SK-N-SH treated with all-trans-retinoic acid at 6 μM for 48 hours (cell line): ENCODE measurements at regions not wholly inside any gene's neighbourhood (a gene's known extent, or its start where the extent isn't known, plus 50 kb on each side); places are given as distances from the start of the nearest gene placed in this dataset.

Source experiments
- ATAC-seq: fragments of 200-7000 bp; cut with Tn5 transposase; 3 replicates; pipeline ENCODE4 v1.9.1; 2020; ENCODE audit warnings: mild to moderate bottlenecking, moderate library complexity
- ARNTL ChIP-seq: fragments of 450-650 bp; formaldehyde crosslinking; IDR thresholded peaks from 2 replicates; pipeline ENCODE4 v1.5.0; 2020; ENCODE audit warnings: low read depth, mild to moderate bottlenecking, moderate library complexity, borderline replicate concordance
- BACH2 ChIP-seq: fragments of 250-450 bp; sonication (Bioruptor Pico); IDR thresholded peaks from 2 replicates; pipeline ENCODE4 v1.9.0; 2021; ENCODE audit warnings: mild to moderate bottlenecking, borderline replicate concordance
- CREB5 ChIP-seq: fragments of 250-450 bp; sonication (Bioruptor Pico); IDR thresholded peaks from 2 replicates; pipeline ENCODE4 v1.5.1; 2020; ENCODE audit warnings: low read depth, mild to moderate bottlenecking, moderate library complexity
- CSRNP3 ChIP-seq: fragments of 250-450 bp; sonication (Bioruptor Pico); IDR thresholded peaks from 2 replicates; pipeline ENCODE4 v1.5.1; 2021; ENCODE audit warnings: mild to moderate bottlenecking, moderate library complexity
- ESRRG ChIP-seq: fragments of 250-450 bp; sonication (Bioruptor Pico); IDR thresholded peaks from 2 replicates; pipeline ENCODE4 v1.6.1; 2021; ENCODE audit warnings: mild to moderate bottlenecking
- GLIS3 ChIP-seq: fragments of 250-450 bp; sonication (Bioruptor Pico); IDR thresholded peaks from 2 replicates; pipeline ENCODE4 v1.5.0; 2020; ENCODE audit warnings: mild to moderate bottlenecking, moderate library complexity
- ISL1 ChIP-seq: fragments of 250-450 bp; sonication (Bioruptor Pico); IDR thresholded peaks from 2 replicates; pipeline ENCODE4 v2.1.2; 2022; ENCODE audit warnings: mild to moderate bottlenecking, moderate library complexity
- POU6F1 ChIP-seq: fragments of 250-450 bp; sonication (Bioruptor Pico); IDR thresholded peaks from 2 replicates; pipeline ENCODE4 v1.8.0; 2021; ENCODE audit warnings: low read depth, mild to moderate bottlenecking, moderate library complexity, borderline replicate concordance
- PPARA ChIP-seq: fragments of 250-450 bp; sonication (Bioruptor Pico); IDR thresholded peaks from 2 replicates; pipeline ENCODE4 v1.5.0; 2020; ENCODE audit warnings: mild to moderate bottlenecking, borderline replicate concordance
- RARB ChIP-seq: fragments of 250-450 bp; sonication (Bioruptor Pico); IDR thresholded peaks from 2 replicates; pipeline ENCODE4 v1.8.0; 2021; ENCODE audit warnings: mild to moderate bottlenecking, moderate library complexity
- SNAI2 ChIP-seq: fragments of 250-450 bp; sonication (Bioruptor Pico); IDR thresholded peaks from 2 replicates; pipeline ENCODE4 v1.5.0; 2020; ENCODE audit warnings: mild to moderate bottlenecking, moderate library complexity
- TCF4 ChIP-seq: fragments of 250-450 bp; sonication (Bioruptor Pico); IDR thresholded peaks from 2 replicates; pipeline ENCODE4 v1.8.0; 2021; ENCODE audit warnings: mild to moderate bottlenecking, moderate library complexity, borderline replicate concordance
- TOX ChIP-seq: fragments of 250-450 bp; sonication (Bioruptor Pico); IDR thresholded peaks from 2 replicates; pipeline ENCODE4 v1.8.0; 2021; ENCODE audit warnings: mild to moderate bottlenecking, moderate library complexity, borderline replicate concordance
- TSHZ2 ChIP-seq: fragments of 250-450 bp; sonication (Bioruptor Pico); IDR thresholded peaks from 2 replicates; pipeline ENCODE4 v1.5.0; 2020; ENCODE audit warnings: mild to moderate bottlenecking, moderate library complexity
- ZC3H10 ChIP-seq: fragments of 250-450 bp; sonication (Bioruptor Pico); IDR thresholded peaks from 2 replicates; pipeline ENCODE4 v1.5.1; 2021; ENCODE audit warnings: mild to moderate bottlenecking, moderate library complexity
- ZFP3 ChIP-seq: fragments of 250-450 bp; sonication (Bioruptor Pico); IDR thresholded peaks from 2 replicates; pipeline ENCODE4 v1.5.0; 2020; ENCODE audit warnings: mild to moderate bottlenecking, moderate library complexity
- ZFP30 ChIP-seq: fragments of 450-650 bp; formaldehyde crosslinking; IDR thresholded peaks from 2 replicates; pipeline ENCODE4 v1.5.0; 2022; ENCODE audit warnings: mild to moderate bottlenecking, moderate library complexity
- ZNF565 ChIP-seq: fragments of 450-650 bp; formaldehyde crosslinking; conservative IDR thresholded peaks from 2 replicates; pipeline ENCODE4 v1.5.0; 2020; ENCODE audit warnings: low read depth, mild to moderate bottlenecking, moderate library complexity
- ZNF70 ChIP-seq: fragments of 450-650 bp; formaldehyde crosslinking; IDR thresholded peaks from 2 replicates; pipeline ENCODE4 v1.5.0; 2020; ENCODE audit warnings: mild to moderate bottlenecking, moderate library complexity
- ZNF8 ChIP-seq: fragments of 450-650 bp; formaldehyde crosslinking; IDR thresholded peaks from 2 replicates; pipeline ENCODE4 v1.5.0; 2020; ENCODE audit warnings: mild to moderate bottlenecking, moderate library complexity

GRCh38 chr4:165584916-165585315 is 206.1 kb downstream of the CPE start:
- ATAC-seq = no peak
- TF ChIP-seq SNAI2 (CRISPR knock-in tag) (no peak), ESRRG (no peak), ZNF8 (CRISPR knock-in tag) (no peak), BACH2 (CRISPR knock-in tag) (no peak), GLIS3 (CRISPR knock-in tag) (no peak), POU6F1 (CRISPR knock-in tag) (no peak), ZNF565 (CRISPR knock-in tag) (no peak), ZFP30 (CRISPR knock-in tag) (no peak), PPARA (no peak), ZNF70 (no peak), CSRNP3 (no peak), CREB5 (CRISPR knock-in tag) (no peak), ISL1 (no peak), ZFP3 (CRISPR knock-in tag) (no peak), TSHZ2 (no peak), RARB (CRISPR knock-in tag) (no peak), ZC3H10 (CRISPR knock-in tag) (no peak)

- ATAC-seq = no peak
- no peak for TF ChIP-seq GLIS3 (CRISPR knock-in tag)
- TF ChIP-seq TSHZ2 = no peak
- TF ChIP-seq TCF4 (CRISPR knock-in tag) = no peak
- no peak for TF ChIP-seq PPARA
- TF ChIP-seq ZNF8 (CRISPR knock-in tag) = no peak
- no peak for TF ChIP-seq CREB5 (CRISPR knock-in tag)
- TF ChIP-seq ZC3H10 (CRISPR knock-in tag) = no peak
- TF ChIP-seq ZNF70 = no peak
- TF ChIP-seq TOX (CRISPR knock-in tag) = no peak
- no peak for TF ChIP-seq RARB (CRISPR knock-in tag)
- no peak for TF ChIP-seq BACH2 (CRISPR knock-in tag)
- TF ChIP-seq ZFP3 (CRISPR knock-in tag) = no peak
- no peak for TF ChIP-seq POU6F1 (CRISPR knock-in tag)
- no peak for TF ChIP-seq ISL1
- TF ChIP-seq ARNTL (CRISPR knock-in tag) = no peak
- no peak for TF ChIP-seq SNAI2 (CRISPR knock-in tag)
- no peak for TF ChIP-seq ESRRG
- TF ChIP-seq, all 23 proteins: peak for 0
These were observed 209.9 kb downstream of the CPE start for GRCh38 chr4:165588534-165589315.
